ENCODE measurements at regions not wholly inside any gene's neighbourhood (a gene's known extent, or its start where the extent isn't known, plus 50 kb on each side); places are given as distances from the start of the nearest gene placed in this dataset.
"Not testable (repeated sequence)": the region's sequence is repeated elsewhere in the genome, so short reads cannot be mapped to it uniquely, and the experiment has no call there.

DNA sequence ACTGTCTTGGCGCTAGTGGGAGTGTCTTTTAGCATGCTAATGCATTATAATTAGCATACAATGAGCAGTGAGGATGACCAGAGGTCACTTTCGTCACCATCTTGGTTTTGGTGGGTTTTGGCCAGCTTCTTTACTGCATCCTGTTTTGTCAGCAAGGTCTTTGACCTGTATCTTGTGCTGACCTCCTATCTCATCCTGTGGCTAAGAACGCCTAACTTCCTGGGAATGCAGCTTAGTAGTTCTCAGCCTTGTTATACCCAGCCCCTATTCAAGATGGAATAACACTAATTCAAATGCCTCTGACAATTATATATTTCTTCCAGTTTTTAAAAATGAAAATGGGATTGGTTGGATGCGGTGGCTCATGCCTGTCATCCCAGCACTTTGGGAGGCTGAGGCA lies 92.0 kb upstream of the TMTC4 start:
- not testable (repeated sequence) for DNase-seq (ENCODE audit: low read depth)

DNA sequence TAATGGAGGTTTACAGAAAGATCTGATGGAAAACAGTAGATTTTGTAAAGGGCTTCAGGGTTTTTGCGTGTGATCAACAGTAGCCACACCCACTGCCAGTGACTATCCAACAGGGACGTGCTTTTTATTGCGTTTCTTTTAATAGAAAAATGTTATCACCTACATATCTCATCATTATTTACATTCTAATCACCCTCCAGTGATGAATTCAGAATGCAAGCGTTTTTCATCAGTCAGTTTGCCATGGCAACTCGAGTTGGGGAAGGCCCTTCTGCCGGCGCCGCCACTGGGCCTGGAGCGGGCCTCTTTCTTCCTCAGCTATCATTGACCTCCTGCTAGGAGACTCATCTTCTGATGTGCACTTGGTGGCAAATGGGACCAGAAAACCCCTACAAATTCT lies 90.3 kb upstream of the TMTC4 start:
- DNase-seq (ENCODE audit: low read depth), result no peak

DNA sequence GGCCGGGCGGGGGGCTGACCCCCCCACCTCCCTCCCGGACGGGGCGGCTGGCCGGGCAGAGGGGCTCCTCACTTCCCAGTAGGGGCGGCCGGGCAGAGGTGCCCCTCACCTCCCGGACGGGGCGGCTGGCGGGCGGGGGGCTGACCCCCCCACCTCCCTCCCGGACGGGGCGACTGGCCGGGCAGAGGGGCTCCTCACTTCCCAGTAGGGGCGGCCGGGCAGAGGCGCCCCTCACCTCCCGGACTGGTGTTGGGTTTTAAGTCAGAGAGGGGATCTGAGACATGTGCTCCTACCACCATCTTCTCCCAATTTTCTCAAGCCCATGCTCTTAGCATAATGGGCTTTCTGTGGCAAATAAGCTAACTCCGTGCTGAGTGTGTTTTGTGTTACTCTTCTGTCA lies 87.5 kb upstream of the TMTC4 start:
- DNase-seq (ENCODE audit: low read depth), result not testable (repeated sequence)

DNA sequence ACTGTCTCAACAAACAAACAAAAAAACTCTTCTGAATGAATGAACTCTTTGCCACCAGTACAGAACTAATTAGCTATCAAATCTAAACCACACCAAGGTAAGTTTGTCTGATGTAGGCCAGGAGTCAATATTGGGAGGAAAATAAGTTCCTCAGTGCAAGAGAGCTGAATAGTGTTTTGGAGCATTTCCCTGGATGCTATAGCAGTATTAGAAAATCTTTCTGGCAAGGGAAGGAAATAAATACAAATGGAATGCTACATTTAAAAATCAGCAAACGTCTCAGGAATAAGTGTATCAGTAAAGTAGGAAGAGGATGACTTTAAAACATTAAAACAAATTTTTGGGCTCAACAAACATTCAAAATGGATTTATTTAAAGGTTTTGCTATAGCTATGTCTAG lies 81.3 kb upstream of the TMTC4 start:
- no peak for DNase-seq (ENCODE audit: low read depth)

DNA sequence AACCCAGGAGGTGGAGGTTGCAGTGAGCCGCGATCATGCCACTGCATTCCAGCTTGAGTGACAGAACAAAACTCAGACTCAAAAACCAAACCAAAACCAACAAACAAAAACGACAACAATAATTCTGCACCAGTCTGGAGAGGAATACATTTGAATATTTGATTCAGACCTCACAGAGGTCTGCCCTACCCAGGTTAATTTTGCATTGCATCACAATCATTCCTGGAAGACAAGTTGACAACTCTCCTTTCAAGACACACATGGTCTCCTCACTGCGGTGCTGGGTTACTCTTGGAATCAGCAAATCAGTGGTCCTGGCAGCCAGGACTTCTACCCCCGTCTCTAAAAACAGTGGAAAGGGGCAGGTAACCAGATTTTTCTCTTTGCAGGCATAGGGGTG lies 79.9 kb upstream of the TMTC4 start:
- DNase-seq (ENCODE audit: low read depth), result no peak

DNA sequence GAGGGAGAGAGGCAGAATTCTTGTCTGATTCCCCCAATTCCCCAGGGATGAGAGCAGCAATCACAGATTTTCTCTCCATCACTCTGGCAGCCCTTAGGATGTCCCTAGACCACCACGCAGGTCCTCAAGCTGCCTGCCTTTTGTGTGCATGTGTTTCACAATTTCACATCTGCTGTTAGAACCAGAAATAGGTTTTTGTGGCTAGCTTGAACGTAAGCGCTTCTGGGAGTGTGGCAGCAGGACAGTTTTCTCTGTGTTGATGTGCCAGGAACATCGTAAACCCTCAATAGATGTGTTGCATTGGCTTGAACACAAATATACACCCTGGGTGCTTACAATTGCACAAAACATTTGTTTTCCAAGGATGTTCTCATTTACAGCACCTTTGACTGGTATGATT lies 78.8 kb upstream of the TMTC4 start:
- DNase-seq (ENCODE audit: low read depth), result no peak

DNA sequence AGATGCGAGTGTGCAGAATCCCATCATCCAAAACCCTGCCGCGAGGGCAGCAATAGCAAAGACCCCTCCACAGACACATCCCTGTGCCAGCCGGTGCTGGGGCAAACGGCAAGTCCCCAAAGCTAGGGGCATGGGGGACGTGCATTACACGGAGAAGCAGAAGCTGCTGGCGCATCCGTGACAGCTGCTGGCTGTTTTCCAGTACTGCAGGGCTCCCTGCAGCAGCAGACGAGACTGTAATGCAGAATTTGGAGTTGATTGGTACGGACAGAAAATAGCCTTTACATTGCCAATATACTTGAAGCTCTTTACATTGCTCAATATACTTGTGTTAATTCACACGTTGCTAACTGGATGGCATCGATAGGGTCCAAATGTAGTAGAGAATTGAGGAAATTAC lies 77.2 kb upstream of the TMTC4 start:
- no peak for DNase-seq (ENCODE audit: low read depth)

DNA sequence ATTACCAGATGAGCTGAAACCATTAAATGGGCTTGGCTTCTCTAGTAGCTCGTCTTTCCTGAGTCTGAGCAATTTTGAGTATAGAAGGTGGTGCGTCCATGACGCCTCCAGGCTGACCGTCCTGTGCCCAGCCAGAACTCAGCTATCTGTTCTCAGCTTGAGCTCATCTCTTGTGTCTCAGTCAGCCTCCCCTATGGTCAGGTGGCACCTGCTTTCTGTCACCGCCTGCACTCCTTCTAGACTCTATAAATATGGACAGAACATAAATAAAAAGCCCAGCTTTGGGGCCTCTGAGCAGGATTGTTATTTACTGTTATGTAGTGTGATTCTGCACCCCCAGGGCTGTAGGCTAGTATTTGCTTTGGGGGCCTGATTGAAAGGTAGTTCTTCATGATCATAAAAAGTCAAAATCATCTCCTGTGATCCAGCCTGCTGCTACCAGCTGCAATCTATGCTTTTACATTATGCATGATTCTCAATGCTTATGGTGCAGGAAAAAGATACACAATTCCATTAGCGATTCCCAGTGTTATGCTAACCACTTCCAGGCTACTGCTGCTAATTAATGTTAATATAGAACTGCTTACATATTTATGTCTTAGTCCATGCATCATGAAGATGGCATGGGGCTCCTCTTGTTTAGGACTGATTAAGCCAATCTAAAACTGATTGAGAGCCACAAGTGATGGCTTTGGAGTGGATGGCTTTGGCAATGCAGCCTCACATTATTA lies 72.5 kb upstream of the TMTC4 start:
- DNase-seq (ENCODE audit: low read depth), result no peak

DNA sequence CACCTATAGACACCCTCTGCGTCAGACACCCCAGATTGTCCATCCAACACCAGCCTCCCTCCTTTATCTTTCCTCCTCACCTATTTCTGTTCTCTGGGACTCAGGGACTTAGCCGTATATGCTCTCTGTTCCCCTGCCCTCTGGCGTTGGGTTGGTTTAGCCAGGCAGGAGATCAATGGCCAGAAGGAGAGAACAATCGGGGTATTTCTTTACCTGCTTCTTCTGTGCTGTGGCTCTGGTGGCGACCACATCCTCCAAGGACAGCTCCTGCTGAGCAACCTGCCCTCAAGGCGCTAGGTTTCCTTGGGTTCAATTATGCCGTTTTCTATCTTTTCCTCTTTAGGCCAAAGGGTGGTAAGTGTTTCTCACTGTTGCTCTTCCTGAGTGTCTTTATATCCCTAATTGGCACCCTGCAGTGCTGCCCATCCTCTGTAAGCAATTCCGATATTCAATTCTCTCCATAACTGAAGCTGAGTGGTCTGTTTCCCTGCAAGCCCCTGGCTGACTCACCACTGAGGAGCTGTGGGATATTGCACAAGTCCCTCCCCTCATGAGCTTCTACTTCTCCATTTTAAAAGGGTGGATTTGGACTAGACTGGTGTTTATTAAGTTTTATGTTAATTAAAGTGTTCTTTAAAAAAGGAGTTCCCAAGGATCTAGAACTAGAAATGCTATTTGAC lies 63.7 kb upstream of the TMTC4 start:
- no peak for DNase-seq (ENCODE audit: low read depth)

DNA sequence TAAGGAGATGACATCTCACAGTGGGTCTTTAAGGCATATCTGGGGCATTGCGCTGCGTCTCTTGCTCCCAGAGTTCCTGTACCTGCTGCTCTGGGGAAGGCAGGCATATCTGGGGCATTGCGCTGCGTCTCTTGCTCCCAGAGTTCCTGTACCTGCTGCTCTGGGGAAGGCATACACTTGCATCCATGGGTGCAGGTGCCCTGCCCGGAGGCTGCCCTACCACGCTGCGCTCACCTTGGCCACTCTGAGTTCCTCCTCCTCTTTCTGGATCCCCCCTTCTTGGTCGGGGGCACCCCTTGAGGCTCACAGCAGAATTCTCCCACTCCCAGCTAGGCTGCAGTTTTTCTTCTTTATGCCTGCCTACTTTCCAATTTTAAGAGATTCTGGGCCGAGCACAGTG lies 60.9 kb upstream of the TMTC4 start:
- no peak for DNase-seq (ENCODE audit: low read depth)

DNA sequence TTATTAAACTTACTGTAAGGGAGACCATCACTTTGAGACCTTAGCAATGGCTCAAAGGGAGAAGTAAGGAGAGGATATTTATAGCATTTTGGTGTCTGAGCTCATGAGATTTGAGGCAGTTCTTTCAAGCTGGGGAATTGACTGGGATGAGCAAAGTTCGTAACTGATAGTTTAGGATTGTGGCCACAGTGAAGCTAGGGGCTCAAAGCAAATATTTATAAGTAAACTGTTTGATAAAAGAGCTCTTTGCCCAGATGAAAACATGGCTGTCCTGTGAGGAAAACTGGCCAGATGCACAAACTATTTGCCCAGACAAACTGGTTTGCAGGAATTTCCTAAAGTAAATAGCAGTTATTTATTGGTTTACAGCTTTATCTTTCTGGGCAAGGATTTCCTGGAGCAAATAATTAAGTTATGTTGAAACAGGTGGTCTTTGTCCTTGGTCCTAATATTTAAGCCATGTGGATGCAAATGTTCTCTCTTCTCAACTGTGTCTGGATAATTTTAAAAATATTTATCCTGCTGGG lies 59.7 kb upstream of the TMTC4 start:
- no peak for DNase-seq (ENCODE audit: low read depth)

DNA sequence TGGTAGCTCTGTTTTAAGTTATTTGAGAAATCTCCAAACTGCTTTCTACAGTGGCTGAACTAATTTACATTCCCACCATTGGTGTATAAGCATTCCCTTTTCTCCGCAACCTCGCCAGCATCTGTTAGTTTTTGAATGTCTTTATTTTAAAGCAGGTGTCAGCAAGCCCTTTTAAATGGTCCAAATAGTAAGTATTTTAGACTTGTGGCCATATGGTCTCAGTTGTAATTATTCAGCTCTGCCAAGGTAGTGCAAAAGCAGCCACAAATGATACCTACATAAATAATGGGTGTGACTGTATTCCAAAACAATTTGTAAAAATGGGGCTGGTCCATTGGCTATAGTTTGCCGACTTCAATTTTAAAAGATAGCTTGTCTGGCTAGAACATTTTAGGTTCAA lies 58.7 kb upstream of the TMTC4 start:
- DNase-seq (ENCODE audit: low read depth), result no peak

DNA sequence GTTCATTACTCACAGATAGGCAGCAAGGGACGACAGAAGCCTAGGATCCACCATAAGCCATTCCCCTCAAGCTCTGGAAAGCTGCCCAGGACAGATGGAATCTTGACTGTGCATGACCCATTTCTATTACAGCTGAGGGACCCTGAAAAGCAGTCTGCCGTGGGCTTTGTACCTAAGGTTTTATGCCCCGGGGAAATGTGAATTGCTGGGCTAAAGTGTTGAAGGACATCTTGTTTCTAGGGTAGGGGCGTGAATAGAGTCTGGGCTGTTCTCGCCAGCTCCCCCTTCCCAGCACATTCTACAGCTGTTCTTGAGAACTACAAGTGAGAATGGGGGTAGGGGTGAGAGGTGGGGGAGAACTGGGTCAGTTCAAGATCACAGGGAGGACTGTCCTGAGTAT lies 53.6 kb upstream of the TMTC4 start:
- DNase-seq (ENCODE audit: low read depth), result no peak

DNA sequence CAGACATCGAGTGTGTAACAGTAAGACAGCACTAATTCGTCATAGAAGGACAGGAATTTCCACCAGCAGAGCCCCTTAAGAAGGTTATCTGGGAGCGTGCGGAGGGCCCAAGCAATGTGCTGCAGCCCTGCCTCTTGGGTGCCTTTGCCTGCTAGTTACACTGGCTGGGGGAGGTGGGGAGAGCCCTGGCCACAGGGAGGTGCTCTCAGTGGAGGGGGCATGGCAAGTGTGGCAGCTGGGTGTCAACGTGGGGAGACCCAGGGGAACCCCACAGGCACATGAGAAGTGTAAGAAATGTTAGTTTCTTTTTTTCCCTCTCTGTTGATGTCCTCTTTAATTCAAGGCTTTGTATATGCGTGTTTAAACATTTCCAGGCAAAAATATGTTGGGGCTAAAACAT lies 50.9 kb upstream of the TMTC4 start:
- no peak for DNase-seq (ENCODE audit: low read depth)

DNA sequence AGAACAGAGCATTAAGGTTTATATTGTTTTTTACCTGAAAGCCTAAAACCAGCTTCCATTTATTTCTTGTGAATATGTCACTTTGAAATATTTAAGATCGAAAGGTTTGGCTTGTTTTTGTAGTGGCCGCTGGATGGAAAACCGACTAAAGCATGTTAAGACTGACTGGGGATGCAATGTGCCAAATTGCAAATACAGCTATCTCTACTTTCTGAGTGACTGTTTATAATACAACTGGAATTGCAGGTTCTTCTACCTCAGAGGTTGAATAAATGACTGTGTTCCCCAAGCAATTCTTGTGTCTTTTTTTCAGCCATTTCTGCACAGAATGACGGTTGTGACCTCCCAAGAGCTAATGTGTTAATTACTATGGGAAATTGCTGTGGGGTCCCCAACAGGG lies 50.0 kb upstream of the TMTC4 start:
- no peak for DNase-seq (ENCODE audit: low read depth)

All from ELR (cell line).